ENCODE measurements at regions not wholly inside any gene's neighbourhood (a gene's known extent, or its start where the extent isn't known, plus 50 kb on each side); places are given as distances from the start of the nearest gene placed in this dataset.

DNA sequence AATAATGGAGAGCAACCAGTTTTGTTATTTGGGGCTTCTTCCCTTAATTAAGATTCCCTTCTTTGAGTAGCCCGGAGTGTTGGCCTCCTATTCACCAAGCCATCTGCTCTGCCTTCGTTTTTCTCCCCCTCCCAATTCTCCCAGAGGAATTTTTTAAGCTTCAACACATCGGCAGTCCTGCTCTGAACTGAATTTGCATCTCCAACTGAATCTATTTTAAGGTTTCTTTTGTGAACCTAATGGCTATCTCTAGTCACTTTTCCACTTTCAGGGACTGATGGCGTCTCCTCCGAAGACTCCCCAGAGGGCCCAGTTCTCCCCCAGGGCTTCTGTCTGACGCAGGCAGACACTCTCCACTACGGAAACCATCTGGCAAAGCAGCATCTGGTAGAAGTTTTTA lies 280.2 kb downstream of the ADGRA3 start:
- TF ChIP-seq, protein P1, sequence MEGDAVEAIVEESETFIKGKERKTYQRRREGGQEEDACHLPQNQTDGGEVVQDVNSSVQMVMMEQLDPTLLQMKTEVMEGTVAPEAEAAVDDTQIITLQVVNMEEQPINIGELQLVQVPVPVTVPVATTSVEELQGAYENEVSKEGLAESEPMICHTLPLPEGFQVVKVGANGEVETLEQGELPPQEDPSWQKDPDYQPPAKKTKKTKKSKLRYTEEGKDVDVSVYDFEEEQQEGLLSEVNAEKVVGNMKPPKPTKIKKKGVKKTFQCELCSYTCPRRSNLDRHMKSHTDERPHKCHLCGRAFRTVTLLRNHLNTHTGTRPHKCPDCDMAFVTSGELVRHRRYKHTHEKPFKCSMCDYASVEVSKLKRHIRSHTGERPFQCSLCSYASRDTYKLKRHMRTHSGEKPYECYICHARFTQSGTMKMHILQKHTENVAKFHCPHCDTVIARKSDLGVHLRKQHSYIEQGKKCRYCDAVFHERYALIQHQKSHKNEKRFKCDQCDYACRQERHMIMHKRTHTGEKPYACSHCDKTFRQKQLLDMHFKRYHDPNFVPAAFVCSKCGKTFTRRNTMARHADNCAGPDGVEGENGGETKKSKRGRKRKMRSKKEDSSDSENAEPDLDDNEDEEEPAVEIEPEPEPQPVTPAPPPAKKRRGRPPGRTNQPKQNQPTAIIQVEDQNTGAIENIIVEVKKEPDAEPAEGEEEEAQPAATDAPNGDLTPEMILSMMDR (IDR thresholded peaks at IDR 0.05; ENCODE audit: low read depth, low read length, poor library complexity, severe bottlenecking): no peak
- TF ChIP-seq EZH2phosphoT487 (IDR thresholded peaks at IDR 0.05; ENCODE audit: borderline replicate concordance, low read length): no peak
